GM12872 (cell line): ENCODE measurements at regions not wholly inside any gene's neighbourhood (a gene's known extent, or its start where the extent isn't known, plus 50 kb on each side); places are given as distances from the start of the nearest gene placed in this dataset.

ENCODE experiments used
- TF ChIP-seq, protein P1 (sequence below): IDR thresholded peaks from 3 replicates; pipeline ENCODE4 v1.5.1; 2011; ENCODE audit warnings: low read depth, mild to moderate bottlenecking, low read length, moderate library complexity; ENCODE audit not compliant: insufficient read depth

DNA sequence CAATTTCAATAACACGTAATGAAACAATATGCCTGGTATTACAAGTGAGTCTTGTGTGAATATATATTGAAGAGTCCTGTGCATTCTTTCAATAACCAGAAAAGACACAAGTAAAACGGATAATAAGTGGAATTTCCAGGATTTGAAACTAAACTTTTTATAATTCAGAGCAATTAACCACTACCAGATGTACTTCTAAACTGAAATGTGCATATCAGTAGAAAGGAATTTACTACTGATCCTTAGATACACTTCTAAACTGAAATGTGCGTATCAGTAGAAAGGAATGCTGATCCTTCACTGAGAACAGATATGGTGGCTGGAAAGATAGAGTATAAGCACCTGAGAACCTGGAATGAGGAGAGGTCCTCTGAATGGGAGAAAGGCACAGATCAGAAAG is 470.9 kb upstream of the SPHKAP start:
- TF ChIP-seq, protein P1, sequence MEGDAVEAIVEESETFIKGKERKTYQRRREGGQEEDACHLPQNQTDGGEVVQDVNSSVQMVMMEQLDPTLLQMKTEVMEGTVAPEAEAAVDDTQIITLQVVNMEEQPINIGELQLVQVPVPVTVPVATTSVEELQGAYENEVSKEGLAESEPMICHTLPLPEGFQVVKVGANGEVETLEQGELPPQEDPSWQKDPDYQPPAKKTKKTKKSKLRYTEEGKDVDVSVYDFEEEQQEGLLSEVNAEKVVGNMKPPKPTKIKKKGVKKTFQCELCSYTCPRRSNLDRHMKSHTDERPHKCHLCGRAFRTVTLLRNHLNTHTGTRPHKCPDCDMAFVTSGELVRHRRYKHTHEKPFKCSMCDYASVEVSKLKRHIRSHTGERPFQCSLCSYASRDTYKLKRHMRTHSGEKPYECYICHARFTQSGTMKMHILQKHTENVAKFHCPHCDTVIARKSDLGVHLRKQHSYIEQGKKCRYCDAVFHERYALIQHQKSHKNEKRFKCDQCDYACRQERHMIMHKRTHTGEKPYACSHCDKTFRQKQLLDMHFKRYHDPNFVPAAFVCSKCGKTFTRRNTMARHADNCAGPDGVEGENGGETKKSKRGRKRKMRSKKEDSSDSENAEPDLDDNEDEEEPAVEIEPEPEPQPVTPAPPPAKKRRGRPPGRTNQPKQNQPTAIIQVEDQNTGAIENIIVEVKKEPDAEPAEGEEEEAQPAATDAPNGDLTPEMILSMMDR = no peak

DNA sequence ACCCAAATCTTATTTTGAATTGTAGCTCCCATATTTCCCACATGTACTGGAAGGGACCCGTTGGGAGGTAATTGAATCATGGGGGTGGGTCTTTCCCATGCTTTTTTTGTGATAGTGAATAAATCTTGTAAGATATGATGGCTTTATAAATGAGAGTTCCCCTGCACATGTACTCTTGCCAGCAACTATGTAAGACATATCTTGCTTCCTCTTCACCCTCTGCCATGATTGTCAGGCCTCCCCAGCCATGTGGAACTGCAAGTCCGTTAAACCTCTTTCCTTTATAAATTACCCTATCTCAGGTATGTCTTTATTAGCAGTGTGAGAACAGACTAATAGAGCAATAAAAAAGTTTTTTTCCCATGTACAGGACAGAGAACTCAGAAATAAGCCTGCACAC is 468.4 kb upstream of the SPHKAP start:
- TF ChIP-seq, protein P1 = no peak

DNA sequence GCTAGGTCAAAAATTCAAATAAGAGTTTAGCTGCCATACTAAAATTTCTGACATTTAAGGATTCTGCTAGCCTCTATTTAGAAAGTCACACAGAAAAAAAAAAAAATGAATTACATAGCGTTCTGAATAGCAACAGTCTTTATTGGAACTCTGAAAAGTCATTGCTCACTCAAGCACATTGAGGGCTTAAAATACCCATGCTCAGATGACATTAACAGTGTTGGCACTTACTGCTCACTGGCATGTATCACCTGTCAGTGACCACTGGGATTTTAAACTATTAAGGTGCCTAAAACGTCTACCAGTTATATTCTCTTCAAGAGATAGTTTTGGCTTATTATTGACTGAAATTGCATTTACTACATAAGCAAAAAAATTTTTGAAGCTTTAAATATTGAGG is 468.0 kb upstream of the SPHKAP start:
- TF ChIP-seq, protein P1 = no peak

DNA sequence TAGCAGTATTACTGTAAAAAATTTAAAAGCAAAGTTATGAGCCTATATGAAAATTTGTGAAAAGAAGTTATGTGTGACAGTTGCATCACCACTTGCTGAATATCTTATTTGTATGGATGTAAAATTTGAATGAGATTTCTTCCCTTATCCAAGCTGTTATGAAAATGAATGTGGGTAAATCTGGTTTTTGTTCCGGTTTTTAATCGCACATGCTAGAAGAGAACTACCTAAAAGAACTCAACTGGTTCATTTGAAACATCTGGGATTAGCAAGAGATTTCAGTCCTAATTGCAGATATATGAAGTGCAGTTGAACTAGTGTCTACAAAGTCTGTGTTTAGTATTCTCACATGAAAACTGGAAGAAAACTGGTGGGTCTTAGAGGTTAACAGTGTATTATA is 467.1 kb upstream of the SPHKAP start:
- TF ChIP-seq, protein P1 = no peak

DNA sequence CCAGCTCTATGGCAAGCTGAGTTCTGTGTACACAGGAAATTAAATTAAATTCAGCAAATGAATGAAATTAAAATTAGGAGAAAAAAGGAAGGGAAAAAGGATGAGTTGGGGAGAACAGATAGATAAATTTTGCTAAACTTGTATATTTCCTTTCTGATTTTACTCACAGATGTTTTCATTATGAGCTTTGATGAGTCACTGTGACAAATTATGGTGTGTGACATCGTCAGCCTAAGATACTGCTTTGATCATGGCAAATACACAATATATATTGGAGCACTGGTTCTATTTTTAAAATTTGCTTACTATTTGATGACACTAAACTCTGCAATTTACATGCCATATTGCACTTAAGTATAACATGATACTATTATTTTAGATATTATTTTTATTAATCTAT is 464.6 kb upstream of the SPHKAP start:
- TF ChIP-seq, protein P1 = no peak

DNA sequence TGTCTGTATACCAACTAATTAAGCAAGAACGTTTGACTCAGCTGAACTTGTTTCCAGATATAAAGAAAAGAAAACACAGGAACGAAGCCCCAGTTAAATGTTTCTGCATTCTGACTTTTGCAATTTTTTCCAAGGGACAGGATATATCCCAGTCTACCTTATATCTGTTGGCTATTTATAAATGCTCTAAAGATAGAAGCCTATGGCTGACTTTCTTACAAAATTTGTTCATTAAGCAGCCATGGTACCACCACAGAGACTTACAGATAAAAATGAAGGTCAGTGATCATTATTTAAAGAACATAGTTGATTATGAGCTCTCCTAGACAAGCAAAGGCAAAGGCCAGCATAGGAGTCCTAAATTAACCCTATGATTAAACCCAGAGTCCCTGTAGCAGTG is 462.7 kb upstream of the SPHKAP start:
- TF ChIP-seq, protein P1 = no peak

DNA sequence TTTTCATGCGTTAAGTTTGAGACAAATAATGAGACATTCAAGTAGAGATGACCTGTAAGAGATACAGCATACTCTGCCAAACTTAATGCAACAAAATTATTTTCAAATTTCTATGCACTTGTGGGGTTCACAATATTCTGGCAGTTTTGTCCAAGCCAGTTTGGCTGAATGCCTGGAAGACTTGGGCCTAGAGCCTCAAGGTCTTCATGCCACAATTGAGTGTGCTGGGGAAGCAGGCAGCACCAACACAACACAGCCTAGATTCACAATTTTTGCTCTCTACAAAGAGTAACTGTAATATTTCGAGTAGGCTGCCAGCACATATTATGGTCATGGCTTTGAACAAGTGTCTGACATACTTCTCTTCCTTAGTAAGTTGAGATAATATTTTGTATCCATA is 461.4 kb upstream of the SPHKAP start:
- TF ChIP-seq, protein P1 = no peak

DNA sequence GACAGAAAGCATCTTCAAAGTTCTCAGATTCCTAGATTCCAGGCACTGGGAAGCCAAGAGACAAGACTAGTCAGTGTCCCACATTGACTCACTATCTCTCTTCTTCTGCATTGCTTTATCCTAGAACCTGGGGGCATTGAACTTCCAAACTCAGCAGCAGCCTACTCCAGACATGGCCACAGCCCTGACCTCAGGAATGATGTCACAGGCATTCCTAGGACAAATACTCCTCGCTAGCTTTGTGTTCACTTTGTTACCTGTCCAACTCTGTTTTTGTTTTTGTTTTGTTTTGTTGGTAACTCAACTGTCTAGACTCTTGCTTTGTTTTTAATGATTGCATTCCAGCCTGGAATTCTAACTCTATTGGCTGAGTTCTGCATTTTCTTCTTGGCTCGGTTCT is 449.3 kb upstream of the SPHKAP start:
- TF ChIP-seq, protein P1 = no peak
